ENCODE measurements at regions not wholly inside any gene's neighbourhood (a gene's known extent, or its start where the extent isn't known, plus 50 kb on each side); places are given as distances from the start of the nearest gene placed in this dataset.
"Not testable (repeated sequence)": the region's sequence is repeated elsewhere in the genome, so short reads cannot be mapped to it uniquely, and the experiment has no call there.

GRCh38 chr18:4573735-4574134 is 118.6 kb upstream of the DLGAP1 start:
- no peak for DNase-seq (ENCODE audit: low read depth in 4 of 4, low spot score in 3 of 4)

- no peak for DNase-seq (ENCODE audit: low read depth in 4 of 4, low spot score in 3 of 4)
Observed at GRCh38 chr18:4557502-4557901, 102.4 kb upstream of the DLGAP1 start.

GRCh38 chr18:4551001-4551360 is 95.9 kb upstream of the DLGAP1 start:
- no peak for DNase-seq (ENCODE audit: low read depth in 4 of 4, low spot score in 3 of 4)

- DNase-seq (ENCODE audit: low read depth in 4 of 4, low spot score in 3 of 4), result no peak
Observed at GRCh38 chr18:4549164-4549872, 94.2 kb upstream of the DLGAP1 start.

- DNase-seq (ENCODE audit: low read depth in 4 of 4, low spot score in 3 of 4), result no peak
Observed at GRCh38 chr18:4547126-4547525, 92.0 kb upstream of the DLGAP1 start.

GRCh38 chr18:4544142-4544541 is 89.0 kb upstream of the DLGAP1 start:
- DNase-seq (ENCODE audit: low read depth in 4 of 4, low spot score in 3 of 4), result no peak

GRCh38 chr18:4543711-4544110 is 88.6 kb upstream of the DLGAP1 start:
- no peak for DNase-seq (ENCODE audit: low read depth in 4 of 4, low spot score in 3 of 4)

- no peak for DNase-seq (ENCODE audit: low read depth in 4 of 4, low spot score in 3 of 4)
Observed at GRCh38 chr18:4541588-4541987, 86.5 kb upstream of the DLGAP1 start.

GRCh38 chr18:4536447-4536846 is 81.3 kb upstream of the DLGAP1 start:
- DNase-seq (ENCODE audit: low read depth in 4 of 4, low spot score in 3 of 4), result no peak

DNA sequence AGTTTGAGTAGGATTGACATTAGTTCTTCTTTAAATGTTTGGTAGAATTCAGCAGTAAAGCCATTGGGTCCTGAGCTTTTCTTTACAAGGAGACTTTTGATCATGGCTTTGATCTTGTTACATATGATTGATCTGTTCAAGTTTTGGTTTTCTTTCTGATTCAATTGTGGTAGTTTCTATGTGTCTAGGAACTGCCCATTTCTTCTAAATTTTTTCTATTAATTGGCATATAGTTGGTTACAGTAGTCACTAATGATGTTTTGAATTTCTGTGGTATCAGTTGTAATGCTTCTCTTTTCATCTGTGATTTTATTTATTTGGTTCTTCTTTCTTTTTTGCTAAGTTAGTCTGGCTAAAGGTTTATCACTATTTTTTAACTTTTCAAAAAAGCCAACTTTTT is 73.3 kb upstream of the DLGAP1 start:
- no peak for DNase-seq (ENCODE audit: low read depth in 4 of 4, low spot score in 3 of 4)

- DNase-seq (ENCODE audit: low read depth in 4 of 4, low spot score in 3 of 4), result not testable (repeated sequence)
Observed at GRCh38 chr18:4527826-4528225, 72.7 kb upstream of the DLGAP1 start.

- no peak for DNase-seq (ENCODE audit: low read depth in 4 of 4, low spot score in 3 of 4)
Observed at GRCh38 chr18:4524096-4524495, 69.0 kb upstream of the DLGAP1 start.

- DNase-seq (ENCODE audit: low read depth in 4 of 4, low spot score in 3 of 4), result no peak
Observed at GRCh38 chr18:4511166-4511565, 56.1 kb upstream of the DLGAP1 start.

- DNase-seq (ENCODE audit: low read depth in 4 of 4, low spot score in 3 of 4), result no peak
Observed at GRCh38 chr18:4510711-4511110, 55.6 kb upstream of the DLGAP1 start.

GRCh38 chr18:4510160-4510559 is 55.1 kb upstream of the DLGAP1 start:
- DNase-seq (ENCODE audit: low read depth in 4 of 4, low spot score in 3 of 4), result no peak
